Activated CD4-positive, alpha-beta T cell treated with anti-CD3 and anti-CD28 coated beads, Interleukin-2, amount 50 U/mL, for 4 hours (primary cell): ENCODE measurements at regions not wholly inside any gene's neighbourhood (a gene's known extent, or its start where the extent isn't known, plus 50 kb on each side); places are given as distances from the start of the nearest gene placed in this dataset.

ENCODE experiments used
- DNase-seq, 2 experiments: peaks; one replicate each; pipeline ENCODE4 v3.0.0-alpha.2; 2020

DNA sequence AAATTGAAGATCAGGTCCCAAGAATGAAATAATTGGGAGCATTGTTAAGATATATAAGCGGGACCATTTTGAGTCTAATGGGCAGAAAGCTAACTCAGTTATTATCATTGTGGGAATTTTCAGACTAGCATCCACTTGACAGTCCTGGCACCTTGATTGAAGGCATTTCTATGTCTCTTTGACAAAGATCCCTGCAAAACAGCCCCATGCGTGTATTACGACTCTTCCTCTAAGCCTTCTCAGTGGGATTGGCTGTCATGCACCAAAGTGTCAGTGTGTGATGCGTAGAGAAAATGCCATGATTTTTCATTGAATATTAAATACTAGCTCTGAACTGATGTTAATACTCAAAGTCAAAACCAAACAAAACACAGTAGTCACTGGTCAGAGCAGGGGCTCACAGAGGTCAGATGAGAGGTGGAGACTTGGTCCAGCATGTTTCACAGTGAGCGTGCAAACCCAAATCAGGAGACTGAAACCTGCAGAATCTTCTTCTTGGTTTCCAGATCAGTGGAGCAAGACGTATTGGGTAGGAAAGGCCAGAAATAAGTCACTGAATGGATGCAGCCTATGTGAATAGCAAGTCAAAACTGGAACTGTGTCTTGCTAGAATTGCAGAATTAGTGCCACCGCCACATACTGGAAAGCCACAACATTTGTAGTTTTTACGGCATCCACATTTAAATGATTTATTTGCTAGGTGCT, 303.6 kb upstream of the AKR1E2 start:
- DNase-seq: no peak

DNA sequence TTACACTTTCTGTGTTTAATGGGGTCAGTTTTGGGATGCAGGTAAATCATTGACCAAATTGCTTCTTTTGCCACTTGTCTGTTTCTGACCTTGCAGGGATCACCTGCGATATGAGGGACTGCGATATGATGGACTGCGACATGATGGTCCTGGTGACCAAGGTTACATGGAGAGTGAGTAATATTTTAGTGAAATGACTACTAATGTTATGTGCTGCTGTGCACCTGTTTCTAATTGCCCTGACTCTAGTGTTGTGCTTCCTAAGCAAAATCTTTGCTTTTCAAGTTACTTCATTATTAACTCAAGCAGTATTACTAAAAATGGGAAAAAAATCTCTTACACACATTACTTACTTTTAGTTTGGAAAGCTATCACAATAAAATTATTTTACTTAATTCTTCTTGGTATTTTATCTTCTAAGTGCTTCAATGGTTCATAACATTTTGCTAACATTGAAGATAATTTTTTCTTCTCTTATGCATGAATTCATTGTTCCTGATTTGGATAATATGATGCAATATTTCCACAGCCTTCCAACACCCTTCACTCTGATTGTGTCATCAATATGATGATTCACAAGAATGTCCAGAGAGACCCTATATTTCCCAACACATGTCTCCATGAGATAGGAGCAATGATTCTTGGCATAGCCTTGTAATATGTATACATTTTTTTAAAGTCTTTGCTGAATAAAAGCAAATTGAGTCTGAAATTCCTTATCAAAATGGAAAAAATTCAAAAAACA, 306.2 kb upstream of the AKR1E2 start:
- no peak for DNase-seq

- no peak for DNase-seq
These were observed 308.3 kb upstream of the AKR1E2 start for GRCh38 chr10:4517746-4518145.

DNA sequence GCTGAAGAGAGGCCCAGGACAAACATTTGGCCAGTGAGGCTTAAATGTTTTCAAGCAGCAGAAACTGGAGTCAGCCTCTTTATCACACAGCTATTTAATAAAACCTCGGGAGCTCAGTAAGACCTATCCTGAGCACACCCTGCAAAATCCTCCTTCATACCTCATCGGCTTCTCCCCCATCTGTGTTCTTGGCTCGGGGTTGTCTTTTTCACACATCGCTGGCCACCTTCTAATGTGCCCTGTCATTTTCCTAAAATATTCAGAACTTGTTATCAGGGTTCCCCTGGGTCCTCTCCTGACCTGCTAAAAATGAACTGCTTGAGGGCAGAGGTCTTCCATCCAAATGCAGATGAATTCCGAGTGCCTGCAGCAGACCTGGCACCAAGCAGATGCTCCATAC, 310.3 kb upstream of the AKR1E2 start:
- no peak for DNase-seq

GRCh38 chr10:4514445-4515108, 311.4 kb upstream of the AKR1E2 start:
- no peak for DNase-seq

DNA sequence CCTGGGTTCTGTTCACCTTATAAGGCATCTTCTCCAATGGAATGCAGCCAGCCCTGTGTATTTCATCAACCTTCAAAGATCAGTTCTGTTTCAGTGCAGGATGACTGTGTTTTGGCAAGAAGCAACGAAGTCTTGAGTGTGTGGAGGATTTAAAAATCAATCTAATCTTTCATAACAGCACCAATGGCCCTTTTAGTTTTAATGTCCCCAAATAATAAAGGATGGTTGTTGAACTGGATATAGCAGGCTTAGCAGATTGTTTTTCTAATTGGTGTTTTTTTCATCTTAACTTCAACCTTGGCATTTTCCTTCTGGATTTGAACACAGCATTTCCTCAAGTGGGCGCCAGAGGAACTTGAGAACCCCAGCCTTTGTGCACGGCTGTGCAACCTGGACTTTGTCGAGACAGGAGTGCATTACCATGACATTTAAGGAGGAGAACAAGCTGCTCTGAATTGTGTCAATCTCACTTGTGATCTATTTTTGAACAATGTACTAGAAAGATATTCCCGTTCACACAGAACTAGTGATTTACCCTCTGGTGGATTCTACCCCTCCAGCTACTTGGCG, 313.3 kb upstream of the AKR1E2 start:
- DNase-seq: no peak

DNA sequence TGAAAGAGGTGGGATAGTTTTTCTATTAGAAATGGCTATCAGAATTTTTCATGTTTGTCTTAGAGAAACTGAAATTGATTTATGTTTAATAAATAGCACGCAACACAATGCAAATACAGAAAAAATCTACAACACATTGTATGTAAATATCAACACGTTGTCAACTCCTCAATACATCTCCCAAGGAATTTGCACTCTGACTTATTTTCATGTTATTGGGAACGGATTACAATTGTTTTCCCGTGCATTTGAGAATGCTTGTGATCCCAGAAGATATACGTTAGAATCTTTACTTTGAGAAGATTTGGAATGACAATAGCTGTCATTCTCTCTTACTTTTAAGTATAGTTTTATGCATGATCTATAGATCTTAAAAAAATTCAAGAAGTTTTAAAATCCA, 313.8 kb upstream of the AKR1E2 start:
- no peak for DNase-seq

DNA sequence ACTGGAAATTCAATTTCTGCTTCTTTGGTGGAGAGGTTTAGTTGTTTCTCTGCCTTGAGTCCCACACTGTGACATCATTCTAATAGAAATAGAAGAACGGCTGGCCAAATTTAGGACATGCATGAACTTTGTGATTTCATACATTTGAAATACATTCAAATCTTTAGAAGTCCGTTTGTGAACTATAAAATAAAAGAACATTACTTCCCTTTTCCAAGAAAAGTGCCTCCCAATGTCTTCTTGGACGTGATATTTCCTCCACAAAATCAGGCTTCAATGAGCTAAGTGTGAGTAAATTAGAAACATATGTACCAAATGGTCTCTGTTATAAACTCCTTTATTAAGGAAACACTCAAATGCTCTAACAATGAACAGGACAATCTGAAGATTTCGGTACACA, 314.5 kb upstream of the AKR1E2 start:
- DNase-seq: no peak

GRCh38 chr10:4509405-4509804, 316.6 kb upstream of the AKR1E2 start:
- DNase-seq: no peak

DNA sequence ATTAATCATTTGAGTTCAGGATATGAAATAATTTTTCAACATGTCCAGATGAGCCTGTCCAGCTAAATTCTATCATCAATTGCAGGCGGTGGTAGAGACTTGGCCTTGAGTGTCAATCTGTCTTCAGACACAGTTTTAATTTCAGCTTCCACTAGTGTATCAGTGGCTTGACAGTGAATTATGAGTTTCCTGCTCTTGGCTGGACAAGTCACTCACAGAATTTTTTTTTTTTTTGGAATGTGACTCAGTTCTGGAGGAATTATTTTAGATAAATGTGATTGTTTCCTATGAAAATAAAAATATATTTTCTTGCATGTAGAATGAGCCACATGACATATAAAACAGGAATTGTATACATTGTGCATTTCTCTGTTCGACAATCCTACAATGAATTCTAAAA, 319.9 kb upstream of the AKR1E2 start:
- no peak for DNase-seq

DNA sequence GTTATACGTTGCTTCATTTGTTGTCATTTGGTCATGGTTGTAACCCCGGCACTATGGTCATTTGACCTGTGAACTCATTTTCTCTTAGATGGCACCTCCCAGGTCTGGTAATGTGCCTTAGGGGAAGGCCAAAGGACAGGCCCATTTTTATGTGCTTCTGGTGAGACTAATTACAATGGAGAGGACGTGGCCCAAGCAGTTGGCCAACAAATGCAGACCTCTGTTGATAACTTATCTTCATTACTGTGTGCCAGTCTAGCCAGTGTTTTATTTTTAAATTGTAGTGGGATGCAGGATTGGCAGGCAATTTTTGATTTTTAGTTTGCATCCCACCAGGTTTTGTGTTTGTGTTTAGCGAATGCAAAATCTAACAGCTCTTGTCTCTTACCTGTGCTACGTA, 321.5 kb upstream of the AKR1E2 start:
- no peak for DNase-seq

GRCh38 chr10:4503076-4503475, 322.9 kb upstream of the AKR1E2 start:
- no peak for DNase-seq

DNA sequence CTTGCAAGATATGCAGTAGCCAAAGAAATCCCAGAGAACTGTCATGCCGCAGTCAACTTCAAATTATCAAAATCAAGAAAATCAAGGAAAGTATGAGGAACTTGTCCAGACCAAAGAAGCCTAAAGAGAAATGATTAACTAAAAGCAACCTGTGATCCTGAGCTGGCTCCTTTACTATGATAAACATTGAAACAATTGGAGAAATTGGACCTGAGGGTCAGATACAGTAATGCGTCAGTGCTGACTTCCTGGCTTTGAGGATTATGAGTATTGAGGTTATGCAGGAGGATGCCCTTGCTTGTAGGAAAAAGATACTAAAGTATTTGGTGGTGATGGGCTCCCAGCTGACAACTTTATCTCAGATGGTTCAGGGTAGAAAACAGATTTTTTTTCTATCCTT, 324.7 kb upstream of the AKR1E2 start:
- DNase-seq: no peak

DNA sequence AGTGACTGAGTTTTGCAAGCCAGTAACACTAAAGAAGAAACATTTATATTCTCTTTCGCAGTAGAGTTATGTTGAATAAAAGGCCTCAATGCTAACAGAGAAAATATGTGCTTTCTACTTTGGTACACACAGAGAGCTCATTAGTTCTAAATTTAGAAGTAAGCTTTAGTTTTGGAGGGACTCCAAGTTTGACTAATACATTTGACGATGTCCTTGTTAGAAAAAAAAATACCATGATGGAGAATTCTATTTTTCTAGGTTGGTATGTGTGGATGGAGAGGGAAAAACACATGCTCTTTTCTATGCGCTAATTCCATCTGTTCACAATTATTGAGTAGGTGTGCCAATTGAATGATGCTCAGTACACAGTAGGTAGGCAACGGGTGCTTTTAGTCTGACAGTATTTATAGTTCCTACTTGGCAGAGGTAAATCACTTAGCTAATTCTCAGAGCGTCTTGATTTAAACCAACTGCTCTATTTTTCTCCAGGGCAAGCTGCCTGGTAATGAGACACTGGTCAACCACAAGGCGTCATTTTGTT, 327.2 kb upstream of the AKR1E2 start:
- no peak for DNase-seq

DNA sequence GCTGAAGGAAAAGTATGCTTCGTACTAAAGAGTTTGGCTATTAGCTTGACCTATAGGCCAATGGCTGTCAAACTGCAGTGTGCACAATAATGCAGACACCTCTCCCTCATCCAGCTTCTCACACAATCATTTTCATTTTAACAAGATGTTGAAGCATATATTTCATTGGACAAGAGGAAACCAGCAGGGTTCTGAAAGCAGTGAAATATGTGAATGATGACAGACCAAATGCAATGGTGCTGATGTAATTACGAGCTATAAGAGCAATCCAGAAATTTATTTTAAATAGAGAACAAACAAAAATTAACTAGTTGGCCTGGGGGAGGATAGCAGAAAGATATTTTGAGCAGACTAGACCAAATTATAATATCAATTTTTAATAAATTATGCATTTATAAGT, 331.5 kb upstream of the AKR1E2 start:
- no peak for DNase-seq

- no peak for DNase-seq
These were observed 333.8 kb upstream of the AKR1E2 start for GRCh38 chr10:4492202-4492601.

DNA sequence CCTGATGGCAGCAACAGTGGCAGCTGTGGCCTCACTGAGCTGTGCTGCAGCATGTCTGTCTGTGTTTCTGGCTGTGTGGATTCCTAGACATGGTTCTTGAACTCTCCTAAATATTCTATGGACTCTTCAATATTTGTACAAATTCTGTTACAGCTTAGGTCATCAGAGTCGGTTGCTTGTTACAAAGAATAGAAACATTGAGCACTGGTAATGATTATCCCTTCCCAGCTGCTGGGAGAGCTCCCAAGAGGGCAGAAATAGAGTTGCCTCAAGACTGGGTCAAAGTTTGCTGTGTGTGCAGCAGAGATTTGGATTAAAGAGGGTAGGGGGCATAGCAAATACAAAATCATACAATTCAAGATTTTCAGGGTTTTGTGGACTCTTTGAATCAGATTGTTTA, 337.1 kb upstream of the AKR1E2 start:
- no peak for DNase-seq

- no peak for DNase-seq
These were observed 340.4 kb upstream of the AKR1E2 start for GRCh38 chr10:4485636-4486035.

DNA sequence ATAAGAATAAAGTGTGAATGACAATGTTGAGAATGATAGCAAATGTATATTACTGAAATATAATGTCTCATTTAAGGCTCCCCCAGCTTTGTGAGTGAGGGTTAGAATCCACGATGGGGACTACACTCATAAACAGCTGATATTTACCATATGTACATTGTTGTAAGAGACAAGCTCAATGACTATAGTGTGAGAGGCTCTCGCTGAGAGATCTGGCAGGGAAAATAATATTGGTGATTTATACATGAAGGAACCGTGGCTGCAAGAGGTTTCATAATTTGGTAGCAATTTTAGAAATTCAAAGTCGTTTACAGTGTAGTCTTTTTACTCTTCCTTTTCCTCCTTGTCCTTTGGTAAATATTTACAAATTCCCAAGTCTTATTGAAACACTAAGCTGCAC, 342.2 kb upstream of the AKR1E2 start:
- no peak for DNase-seq

- no peak for DNase-seq
These were observed 343.3 kb upstream of the AKR1E2 start for GRCh38 chr10:4482659-4483058.

GRCh38 chr10:4481192-4481591, 344.8 kb upstream of the AKR1E2 start:
- DNase-seq: no peak

GRCh38 chr10:4479342-4479741, 346.7 kb upstream of the AKR1E2 start:
- no peak for DNase-seq

DNA sequence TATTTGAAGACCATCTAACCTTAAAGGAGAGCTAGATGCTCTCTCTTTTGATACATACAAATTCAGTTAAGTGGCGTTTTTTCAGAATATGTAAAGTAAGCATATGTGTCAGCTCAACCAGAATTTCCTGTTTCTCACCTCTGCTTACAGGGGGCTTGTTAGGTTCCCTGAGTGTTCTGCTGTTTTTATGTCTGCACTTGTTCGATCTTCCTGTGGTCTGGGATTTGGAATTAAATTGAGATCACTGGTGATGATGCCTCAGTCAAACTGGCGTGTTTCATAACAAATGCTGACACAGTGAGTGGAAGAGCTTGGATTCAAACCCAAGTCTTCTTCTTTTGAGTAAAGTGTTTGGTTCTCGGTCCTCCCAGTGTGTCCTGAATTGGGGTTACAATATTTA, 348.3 kb upstream of the AKR1E2 start:
- no peak for DNase-seq
